Activated CD4-positive, alpha-beta memory T cell treated with anti-CD3 and anti-CD28 coated beads, Interleukin-2, amount 10 ng/mL, durations not matched to agents 7 days and 5 days (primary cell): ENCODE measurements at regions not wholly inside any gene's neighbourhood (a gene's known extent, or its start where the extent isn't known, plus 50 kb on each side); places are given as distances from the start of the nearest gene placed in this dataset.

Experiments used
- CTCF ChIA-PET: fragments of 350-600 bp; sonication (Branson Sonifier 250); formaldehyde crosslinking; loops from one replicate; lab custom pipeline; 2021; ENCODE audit warnings: antibody characterized with exemption, inconsistent platforms; lab: Charles Lee
- POLR2A ChIA-PET: fragments of 350-600 bp; sonication (Branson Sonifier 250); formaldehyde crosslinking; loops from one replicate; lab custom pipeline; 2021; ENCODE audit warnings: antibody characterized with exemption; lab: Charles Lee
- DNase-seq: peaks from one replicate; pipeline ENCODE4 v3.0.0-alpha.2; 2020
- H3K27ac Mint-ChIP-seq: one replicate; pipeline ENCODE4 v1.8.0; 2021; ENCODE audit warnings: mild to moderate bottlenecking, mixed read lengths
- H3K27me3 Mint-ChIP-seq: one replicate; pipeline ENCODE4 v1.8.0; 2021; ENCODE audit warnings: mixed read lengths
- H3K36me3 Mint-ChIP-seq: one replicate; pipeline ENCODE4 v1.8.0; 2021; ENCODE audit warnings: low read depth, mixed read lengths
- H3K4me1 Mint-ChIP-seq: one replicate; pipeline ENCODE4 v1.8.0; 2021; ENCODE audit warnings: mixed read lengths
- H3K4me3 Mint-ChIP-seq: one replicate; pipeline ENCODE4 v1.8.0; 2021; ENCODE audit warnings: mild to moderate bottlenecking, mixed read lengths
- H3K9me3 Mint-ChIP-seq: one replicate; pipeline ENCODE4 v1.8.0; 2021; ENCODE audit warnings: mixed read lengths

GRCh38 chr6:71537717-71538116 is 249.1 kb downstream of the OGFRL1 start:
- H3K4me1 Mint-ChIP-seq, result no peaks in the 10 kb centered on the region
- ChIA-PET CTCF (no interaction called here), POLR2A (no interaction called here)
- no peaks in the 10 kb centered on the region for H3K27me3 Mint-ChIP-seq
- H3K27ac Mint-ChIP-seq, result no peak overlapping the region
- H3K36me3 Mint-ChIP-seq, result no peaks in the 10 kb centered on the region
- H3K4me3 Mint-ChIP-seq, result no peak overlapping the region
- no peaks in the 10 kb centered on the region for H3K9me3 Mint-ChIP-seq
- no peak for DNase-seq

GRCh38 chr6:71544028-71544427 is 255.4 kb downstream of the OGFRL1 start:
- Mint-ChIP-seq H3K27ac (no peak overlapping the region), H3K4me3 (no peak overlapping the region), H3K36me3 (no peaks in the 10 kb centered on the region), H3K4me1 (no peaks in the 10 kb centered on the region), H3K9me3 (no peaks in the 10 kb centered on the region), H3K27me3 (no peaks in the 10 kb centered on the region)
- ChIA-PET CTCF (no interaction called here), POLR2A (no interaction called here)
- no peak for DNase-seq

DNA sequence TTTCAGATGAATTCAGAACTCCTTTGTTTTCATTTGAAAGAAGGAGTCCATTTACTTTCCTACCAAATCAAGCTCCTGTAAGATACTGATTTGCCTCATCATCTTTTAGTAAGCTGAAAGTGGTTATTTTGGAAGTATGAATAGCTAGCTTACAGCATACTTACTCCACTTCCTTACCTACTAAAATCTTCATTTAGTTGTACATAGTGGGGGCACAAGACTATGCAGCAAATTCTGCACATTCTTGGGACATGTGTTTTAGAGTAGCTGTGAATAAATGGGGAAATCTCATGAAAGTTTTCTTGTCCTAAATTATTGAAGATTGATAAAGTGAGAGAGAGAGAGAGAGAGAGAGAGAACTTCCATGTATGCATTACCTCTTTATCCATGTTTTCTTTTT is 256.3 kb downstream of the OGFRL1 start:
- ChIA-PET POLR2A (no interaction called here), CTCF (no interaction called here)
- Mint-ChIP-seq H3K36me3 (no peaks in the 10 kb centered on the region), H3K4me1 (no peaks in the 10 kb centered on the region), H3K27ac (no peak overlapping the region), H3K4me3 (no peak overlapping the region), H3K9me3 (no peaks in the 10 kb centered on the region), H3K27me3 (no peaks in the 10 kb centered on the region)
- no peak for DNase-seq

GRCh38 chr6:71545905-71546304 is 257.3 kb downstream of the OGFRL1 start:
- no peak overlapping the region for H3K4me3 Mint-ChIP-seq
- ChIA-PET CTCF (no interaction called here), POLR2A (no interaction called here)
- no peak for DNase-seq
- no peaks in the 10 kb centered on the region for H3K4me1 Mint-ChIP-seq
- no peaks in the 10 kb centered on the region for H3K27me3 Mint-ChIP-seq
- no peaks in the 10 kb centered on the region for H3K36me3 Mint-ChIP-seq
- H3K27ac Mint-ChIP-seq, result no peak overlapping the region
- no peaks in the 10 kb centered on the region for H3K9me3 Mint-ChIP-seq

GRCh38 chr6:71551798-71552197 is 263.2 kb downstream of the OGFRL1 start:
- H3K27ac Mint-ChIP-seq, result no peak overlapping the region
- H3K4me3 Mint-ChIP-seq, result no peak overlapping the region
- H3K9me3 Mint-ChIP-seq, result peaks cover 5% of the 10 kb centered on the region
- H3K27me3 Mint-ChIP-seq, result no peaks in the 10 kb centered on the region
- POLR2A ChIA-PET, result no interaction called here
- no peaks in the 10 kb centered on the region for H3K4me1 Mint-ChIP-seq
- H3K36me3 Mint-ChIP-seq, result no peaks in the 10 kb centered on the region
- CTCF ChIA-PET, result no interaction called here
- DNase-seq, result no peak

DNA sequence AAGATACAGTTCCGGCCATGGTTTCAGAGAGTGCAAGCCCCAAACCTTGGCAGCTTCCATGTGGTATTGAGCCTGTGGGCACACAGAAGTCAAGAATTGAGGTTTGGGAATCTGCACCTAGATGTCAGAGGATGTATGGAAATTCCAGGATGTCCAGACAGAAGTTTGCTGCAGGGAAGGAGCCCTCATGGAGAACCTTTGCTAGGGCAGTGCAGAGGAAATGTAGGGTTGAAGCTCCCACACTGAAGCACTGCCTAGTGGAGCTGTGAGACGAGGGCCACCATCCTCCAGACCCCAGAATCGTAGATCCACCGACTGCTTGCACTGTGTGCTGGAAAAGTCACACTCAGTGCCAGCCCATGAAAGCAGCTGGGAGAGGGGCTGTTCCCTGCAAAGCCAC is 267.5 kb downstream of the OGFRL1 start:
- CTCF ChIA-PET, result no interaction called here

DNA sequence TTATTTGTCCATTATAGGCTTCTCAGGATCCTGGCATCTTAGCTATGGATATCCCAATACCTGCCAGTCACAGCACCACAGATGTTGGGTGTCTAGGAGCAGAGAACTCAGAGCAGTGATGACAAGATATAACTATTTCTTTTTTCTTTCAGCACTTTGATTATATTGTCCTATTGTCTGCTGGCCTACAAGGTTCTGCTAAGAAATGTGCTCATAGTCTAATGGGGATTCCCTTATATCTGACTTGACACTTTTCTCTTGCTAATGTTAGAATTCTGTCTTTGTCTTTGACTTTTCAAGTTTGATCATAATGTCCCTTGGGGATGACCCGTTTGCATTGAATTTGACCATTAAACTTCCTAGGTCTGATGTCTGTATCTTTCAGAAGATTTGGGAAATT is 270.4 kb downstream of the OGFRL1 start:
- Mint-ChIP-seq H3K36me3 (no peaks in the 10 kb centered on the region), H3K27me3 (no peaks in the 10 kb centered on the region), H3K9me3 (peaks cover 17% of the 10 kb centered on the region), H3K4me3 (no peak overlapping the region), H3K4me1 (no peaks in the 10 kb centered on the region), H3K27ac (no peak overlapping the region)
- ChIA-PET CTCF (interaction anchor here (0.7 kb wide), 1 partner anchor 24 kb away, joined by 3 read pairs; no protein-coding TSS in a partner anchor), POLR2A (no interaction called here)
- no peak for DNase-seq

More for the DNA sequence above, 267.5 kb downstream of the OGFRL1 start:
- H3K4me1 Mint-ChIP-seq, result no peaks in the 10 kb centered on the region
- peaks cover 17% of the 10 kb centered on the region for H3K9me3 Mint-ChIP-seq
- no peak overlapping the region for H3K4me3 Mint-ChIP-seq
- DNase-seq, result no peak
- POLR2A ChIA-PET, result no interaction called here
- no peak overlapping the region for H3K27ac Mint-ChIP-seq
- no peaks in the 10 kb centered on the region for H3K27me3 Mint-ChIP-seq
- H3K36me3 Mint-ChIP-seq, result no peaks in the 10 kb centered on the region

GRCh38 chr6:71567562-71567961 is 279.0 kb downstream of the OGFRL1 start:
- Mint-ChIP-seq H3K27ac (no peak overlapping the region), H3K9me3 (no peaks in the 10 kb centered on the region), H3K4me3 (no peak overlapping the region), H3K4me1 (no peaks in the 10 kb centered on the region), H3K36me3 (no peaks in the 10 kb centered on the region), H3K27me3 (no peaks in the 10 kb centered on the region)
- ChIA-PET POLR2A (no interaction called here), CTCF (interaction anchor here (1.4 kb wide), 1 partner anchor 35 kb away, joined by 3 read pairs; no protein-coding TSS in a partner anchor)
- DNase-seq, result no peak

- Mint-ChIP-seq H3K27me3 (no peaks in the 10 kb centered on the region), H3K4me1 (no peaks in the 10 kb centered on the region), H3K27ac (no peak overlapping the region), H3K36me3 (no peaks in the 10 kb centered on the region), H3K4me3 (no peak overlapping the region), H3K9me3 (no peaks in the 10 kb centered on the region)
- DNase-seq, result no peak
- ChIA-PET POLR2A (no interaction called here), CTCF (no interaction called here)
Observed at GRCh38 chr6:71577766-71578165, 289.2 kb downstream of the OGFRL1 start.

GRCh38 chr6:71579902-71580301 is 291.3 kb downstream of the OGFRL1 start:
- Mint-ChIP-seq H3K27ac (no peak overlapping the region), H3K36me3 (no peaks in the 10 kb centered on the region), H3K27me3 (no peaks in the 10 kb centered on the region), H3K4me3 (no peak overlapping the region), H3K9me3 (no peaks in the 10 kb centered on the region), H3K4me1 (no peaks in the 10 kb centered on the region)
- no peak for DNase-seq
- ChIA-PET CTCF (no interaction called here), POLR2A (no interaction called here)

GRCh38 chr6:71582820-71583219 is 294.2 kb downstream of the OGFRL1 start:
- Mint-ChIP-seq H3K36me3 (no peaks in the 10 kb centered on the region), H3K9me3 (peaks cover 1% of the 10 kb centered on the region), H3K27me3 (no peaks in the 10 kb centered on the region), H3K4me1 (no peaks in the 10 kb centered on the region), H3K27ac (no peak overlapping the region), H3K4me3 (no peak overlapping the region)
- DNase-seq, result no peak
- ChIA-PET POLR2A (no interaction called here), CTCF (no interaction called here)

DNA sequence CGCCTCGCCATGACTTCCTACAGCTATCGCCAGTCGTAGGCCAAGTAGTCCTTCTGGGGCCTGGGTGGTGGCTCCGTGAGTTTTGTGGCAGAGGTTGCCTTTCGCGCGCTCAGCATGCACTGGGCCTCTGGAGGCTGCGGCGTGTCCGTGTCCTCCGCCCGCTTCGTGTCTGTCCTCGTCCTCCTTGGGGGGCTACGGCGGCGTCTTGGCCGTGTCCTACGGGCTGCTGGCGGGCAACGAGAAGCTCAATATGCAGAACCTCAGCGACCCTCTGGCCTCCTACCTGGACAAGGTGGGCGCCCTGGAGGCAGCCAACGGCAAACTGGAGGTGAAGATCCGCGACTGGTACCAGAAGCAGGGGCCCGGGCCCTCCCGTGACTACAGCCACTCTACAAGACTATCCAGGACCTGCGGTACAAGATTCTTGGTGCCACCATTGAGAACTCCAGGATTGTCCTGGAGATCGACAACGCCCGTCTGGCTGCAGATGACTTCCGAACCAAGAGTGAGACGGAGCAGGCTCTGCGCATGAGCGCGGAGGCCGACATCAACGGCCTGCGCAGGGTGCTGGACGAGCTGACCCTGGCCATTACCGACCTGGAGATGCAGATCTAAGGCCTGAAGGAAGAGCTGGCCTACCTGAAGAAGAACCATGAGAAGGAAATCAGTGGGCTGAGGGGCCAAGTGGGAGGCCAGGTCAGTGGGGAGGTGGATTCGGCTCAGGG is 296.3 kb downstream of the OGFRL1 start:
- Mint-ChIP-seq H3K27ac (no peak overlapping the region), H3K9me3 (peaks cover 1% of the 10 kb centered on the region), H3K27me3 (no peaks in the 10 kb centered on the region), H3K4me3 (no peak overlapping the region), H3K4me1 (no peaks in the 10 kb centered on the region), H3K36me3 (no peaks in the 10 kb centered on the region)
- no peak for DNase-seq
- CTCF ChIA-PET, result no interaction called here
- POLR2A ChIA-PET, result no interaction called here

DNA sequence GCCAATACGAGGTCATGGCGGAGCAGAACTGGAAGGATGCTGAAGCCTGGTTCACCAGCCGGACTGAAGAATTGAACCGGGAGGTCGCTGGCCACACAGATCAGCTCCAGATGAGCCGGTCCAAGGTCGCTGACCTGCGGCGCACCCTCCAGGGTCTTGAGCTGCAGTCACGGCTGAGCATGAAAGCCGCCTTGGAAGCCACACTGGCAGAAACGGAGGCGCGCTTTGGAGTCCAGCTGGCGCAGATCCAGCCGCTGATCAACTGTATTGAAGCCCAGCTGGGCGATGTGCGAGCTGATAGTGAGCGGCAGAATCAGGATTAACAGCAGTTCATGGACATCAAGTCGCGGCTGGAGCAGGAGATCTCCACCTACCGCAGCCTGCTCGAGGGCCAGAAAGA is 296.9 kb downstream of the OGFRL1 start:
- H3K36me3 Mint-ChIP-seq, result no peaks in the 10 kb centered on the region
- no peak for DNase-seq
- ChIA-PET CTCF (no interaction called here), POLR2A (no interaction called here)
- H3K9me3 Mint-ChIP-seq, result peaks cover 1% of the 10 kb centered on the region
- no peaks in the 10 kb centered on the region for H3K27me3 Mint-ChIP-seq
- no peak overlapping the region for H3K27ac Mint-ChIP-seq
- no peak overlapping the region for H3K4me3 Mint-ChIP-seq
- H3K4me1 Mint-ChIP-seq, result no peaks in the 10 kb centered on the region

DNA sequence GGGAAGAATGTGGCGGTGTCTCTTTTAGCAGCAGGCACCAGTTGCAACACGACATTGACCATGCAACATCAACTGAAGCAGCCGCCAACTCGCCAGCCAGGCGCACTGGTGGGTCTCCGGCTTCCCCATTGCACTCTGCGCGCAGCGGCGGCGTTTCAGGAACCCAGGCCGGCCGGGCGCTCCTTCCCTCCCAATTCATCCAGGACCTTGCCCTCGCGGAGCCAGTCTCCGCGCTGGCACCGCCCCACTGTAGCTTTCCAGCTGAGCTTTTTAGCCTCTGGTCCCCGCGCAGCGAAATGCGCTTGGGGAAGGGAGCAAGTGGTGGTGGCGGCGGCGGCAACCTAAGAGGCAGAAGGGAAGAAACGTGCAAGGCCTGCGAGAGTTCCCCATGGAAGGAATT is 297.9 kb upstream of the RIMS1 start:
- no peaks in the 10 kb centered on the region for H3K36me3 Mint-ChIP-seq
- H3K4me3 Mint-ChIP-seq, result no peak overlapping the region
- ChIA-PET CTCF (no interaction called here), POLR2A (no interaction called here)
- no peaks in the 10 kb centered on the region for H3K4me1 Mint-ChIP-seq
- H3K27me3 Mint-ChIP-seq, result no peaks in the 10 kb centered on the region
- H3K9me3 Mint-ChIP-seq, result peaks cover 1% of the 10 kb centered on the region
- H3K27ac Mint-ChIP-seq, result no peak overlapping the region
- no peak for DNase-seq
